LHCN-M2 (cell line): ENCODE measurements at regions not wholly inside any gene's neighbourhood (a gene's known extent, or its start where the extent isn't known, plus 50 kb on each side); places are given as distances from the start of the nearest gene placed in this dataset.

Experiments
- DNase-seq: peaks from one replicate; pipeline ENCODE4 v3.0.0-alpha.2; 2012; ENCODE audit warnings: low read depth

GRCh38 chr10:29689001-29689400 lies 54.2 kb upstream of the SVIL start:
- peak; percentile 61 for DNase-seq

GRCh38 chr10:29688230-29688661 lies 53.5 kb upstream of the SVIL start:
- no peak for DNase-seq

- peak; percentile 22 for DNase-seq
Measured at GRCh38 chr10:29687421-29688164, 52.8 kb upstream of the SVIL start.

DNA sequence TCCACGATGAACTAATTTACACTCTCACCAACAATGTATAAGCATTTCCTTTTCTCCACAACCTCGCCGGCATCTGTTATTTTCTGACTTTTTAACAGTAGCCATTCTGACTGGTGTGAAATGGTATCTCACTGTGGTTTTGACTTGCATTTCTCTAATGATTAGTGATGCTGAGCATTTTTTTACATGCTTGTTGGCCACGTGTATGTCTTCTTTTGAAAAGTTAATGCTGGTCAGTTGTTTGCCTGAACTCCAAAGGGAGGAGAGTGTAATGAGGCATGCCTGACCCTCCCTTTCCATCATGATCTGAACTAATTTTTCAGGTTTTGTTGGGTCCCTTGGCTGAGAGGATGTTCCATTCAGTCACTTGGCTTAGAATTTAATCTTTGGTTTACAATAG lies 50.7 kb upstream of the SVIL start:
- no peak for DNase-seq
